NCI-H2081 (cell line): ENCODE measurements at regions not wholly inside any gene's neighbourhood (a gene's known extent, or its start where the extent isn't known, plus 50 kb on each side); places are given as distances from the start of the nearest gene placed in this dataset.

ENCODE experiments used
- DNase-seq, 2 experiments: peaks; one replicate each; lab custom pipeline; 2025; lab: John Stamatoyannopoulos, UW

DNA sequence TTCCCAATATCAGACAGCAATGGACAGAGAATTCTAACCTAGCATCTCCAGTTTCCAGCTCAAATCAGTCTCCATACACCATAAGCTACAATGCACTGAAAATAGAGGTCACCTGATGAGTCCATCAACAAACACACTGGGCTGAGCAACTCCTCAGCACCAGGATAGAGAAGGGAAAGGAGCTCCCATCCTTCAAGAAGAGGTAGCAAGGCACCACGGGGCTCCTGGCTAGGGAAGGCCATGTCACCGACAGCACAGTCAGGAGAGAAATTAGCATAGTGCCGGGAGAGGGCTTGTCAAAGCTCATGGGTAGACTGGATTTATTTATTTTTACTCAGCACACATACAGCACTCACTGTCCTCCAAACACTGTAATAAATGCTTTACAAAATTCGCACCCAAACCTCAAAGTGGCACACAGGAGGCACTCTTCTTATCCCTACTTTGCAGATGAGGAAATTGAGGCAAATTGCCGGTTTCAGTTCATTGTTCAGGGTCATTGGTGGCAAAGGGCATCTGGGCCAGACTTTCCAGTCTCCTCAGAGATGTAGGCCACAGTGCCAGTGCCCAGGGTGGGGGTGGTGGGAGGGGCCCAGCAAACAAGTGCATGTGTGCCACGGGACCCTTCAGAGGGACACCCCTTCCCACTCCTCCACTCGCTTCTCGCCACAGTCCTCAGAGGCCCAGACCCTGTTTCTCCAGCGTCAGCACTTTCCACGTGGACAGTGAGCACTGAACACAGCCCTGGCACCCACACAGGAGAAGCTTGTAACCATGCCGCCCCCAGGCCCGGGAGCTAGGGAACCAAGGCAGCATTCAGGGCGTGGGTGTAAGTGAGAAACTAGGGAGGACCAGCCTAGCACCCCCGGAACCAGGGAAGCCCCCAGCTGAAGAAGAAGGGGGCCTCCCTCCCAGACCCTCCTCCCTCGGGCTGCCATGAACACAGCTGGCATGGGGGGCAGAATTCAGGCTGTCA lies 1417.4 kb downstream of the TBC1D22A start:
- no peak for DNase-seq

DNA sequence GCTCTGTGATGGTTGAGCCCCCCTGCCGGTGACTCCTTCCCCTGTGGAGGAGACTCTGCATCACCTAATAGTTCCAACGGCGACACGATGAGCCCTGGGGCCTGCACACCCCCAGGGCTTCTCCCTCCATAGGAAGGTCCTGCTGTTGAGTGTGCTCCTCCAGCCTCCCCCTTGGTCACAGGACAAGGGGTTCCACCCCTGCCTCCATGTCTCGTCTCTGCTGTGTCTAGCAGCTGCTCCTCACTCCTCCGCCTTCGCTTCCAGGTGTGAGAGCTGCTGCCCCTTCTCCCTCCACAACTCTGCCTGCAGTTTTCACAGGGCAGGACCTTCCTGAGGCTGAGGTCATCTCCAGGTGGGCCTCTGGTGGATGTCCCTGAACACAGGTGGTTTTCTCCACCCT lies 1416.1 kb downstream of the TBC1D22A start:
- no peak for DNase-seq

DNA sequence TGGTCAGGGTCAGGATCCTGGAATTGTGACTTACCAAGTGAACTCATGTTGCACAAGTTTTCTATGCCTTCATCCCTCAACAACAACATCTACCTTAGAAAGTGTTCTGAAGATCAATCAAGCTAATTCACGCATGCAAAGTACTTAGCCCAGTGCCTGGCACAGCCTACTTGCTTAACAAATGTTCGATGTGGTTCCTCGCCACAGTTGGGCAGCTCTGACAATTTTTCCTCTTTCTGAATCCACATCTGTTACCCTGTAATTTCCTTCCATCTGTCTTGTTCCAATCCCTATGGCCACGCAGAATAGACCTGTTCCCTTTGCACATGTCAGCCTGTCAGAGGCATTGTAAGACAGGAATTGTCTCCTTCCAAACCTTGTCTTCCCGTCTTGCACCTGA lies 1415.2 kb downstream of the TBC1D22A start:
- no peak for DNase-seq

GRCh38 chr22:48175721-48176120 lies 1413.3 kb downstream of the TBC1D22A start:
- DNase-seq: no peak

DNA sequence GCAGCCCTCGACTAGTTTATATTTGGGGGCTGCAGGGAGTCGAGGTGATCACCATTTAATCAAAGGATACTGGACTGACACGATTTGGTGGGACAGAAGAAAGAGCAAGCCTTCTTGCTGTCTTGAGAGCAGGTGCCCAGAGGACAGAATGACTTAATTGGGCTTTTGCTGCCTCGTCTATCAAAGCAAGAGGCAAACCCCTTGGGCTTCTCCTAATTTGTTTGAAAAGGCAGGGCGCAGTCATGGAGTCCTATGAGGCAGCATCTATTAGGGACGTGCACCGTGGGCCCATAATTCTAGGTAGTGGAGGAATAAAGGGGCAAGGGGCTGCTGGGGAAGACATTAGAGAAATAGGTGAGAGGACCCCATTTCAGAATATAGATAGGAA lies 1411.3 kb downstream of the TBC1D22A start:
- no peak for DNase-seq

DNA sequence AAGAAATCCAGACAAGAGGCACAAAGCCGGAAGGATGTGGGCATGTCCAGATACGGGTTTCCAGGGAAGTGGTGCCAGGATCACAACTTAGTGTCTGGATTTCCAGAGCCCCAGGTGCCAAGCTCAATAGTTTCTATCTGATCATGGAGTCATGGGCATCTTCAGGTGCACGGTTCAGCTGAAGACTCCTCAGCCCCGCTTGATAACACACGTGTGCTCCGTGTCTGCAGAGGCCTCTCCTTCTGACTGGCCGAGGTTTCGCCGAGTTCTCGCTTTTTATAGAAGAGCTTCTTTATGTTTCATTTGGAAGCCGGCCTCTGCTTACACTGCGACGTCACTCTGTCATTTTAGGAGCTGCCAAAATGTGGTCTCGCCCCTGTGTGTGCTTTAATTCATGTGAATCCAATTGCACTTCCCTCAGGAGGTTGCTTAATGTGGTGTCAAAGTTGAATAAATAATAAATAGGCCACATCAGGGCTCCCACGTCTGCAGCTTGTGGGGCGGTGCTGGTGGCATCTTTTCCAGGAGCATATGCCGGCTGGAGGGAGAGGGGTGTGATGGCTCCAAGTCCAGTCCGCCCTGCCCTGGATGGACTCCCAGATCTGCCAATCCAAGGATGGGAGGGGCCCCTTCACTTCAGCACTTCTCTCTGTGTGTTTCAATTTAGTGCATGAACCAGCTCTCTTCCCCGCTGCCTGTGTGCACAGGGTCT lies 1410.8 kb downstream of the TBC1D22A start:
- DNase-seq: no peak

GRCh38 chr22:48171271-48171691 lies 1408.8 kb downstream of the TBC1D22A start:
- DNase-seq: no peak

- no peak for DNase-seq
Measured at GRCh38 chr22:48169227-48169626, 1406.8 kb downstream of the TBC1D22A start.

DNA sequence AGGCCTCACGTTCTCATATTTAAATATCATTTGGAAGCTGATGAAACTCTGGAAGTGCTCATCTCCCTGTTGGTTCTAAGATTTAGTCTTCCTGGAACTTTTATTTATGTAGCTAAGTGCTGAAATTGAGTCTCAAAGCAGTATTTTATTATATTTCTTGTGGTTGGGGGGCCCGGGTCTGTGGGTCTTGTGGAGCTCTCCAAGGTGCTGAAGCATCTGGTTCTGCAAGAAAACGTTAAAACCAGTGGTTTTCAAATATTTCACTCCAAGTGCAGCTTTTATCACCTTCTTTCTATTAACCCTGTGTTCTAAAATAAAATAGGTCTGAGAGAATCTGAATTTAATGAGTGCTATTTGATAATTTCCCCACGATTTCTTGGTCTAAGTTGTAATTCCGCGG lies 1404.8 kb downstream of the TBC1D22A start:
- DNase-seq: no peak

DNA sequence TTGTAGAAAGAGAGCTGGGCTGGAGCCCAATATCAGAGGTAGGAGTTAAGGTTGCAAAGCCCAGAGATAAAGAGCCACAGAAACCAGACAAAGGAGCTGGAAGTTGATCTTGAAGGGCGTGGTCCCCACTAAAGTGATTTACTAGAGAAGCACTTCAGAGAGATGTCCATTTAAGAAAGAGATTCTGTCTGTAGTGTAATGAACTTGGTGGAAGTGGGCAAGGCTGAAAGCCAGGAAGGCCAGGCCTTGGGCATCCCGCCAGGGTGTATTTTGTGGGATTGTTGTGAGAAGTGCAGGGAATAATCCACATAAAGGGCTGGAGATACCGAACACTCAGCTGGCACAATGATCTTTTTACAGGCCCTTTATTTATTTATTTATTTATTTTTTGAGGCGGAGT lies 1398.8 kb downstream of the TBC1D22A start:
- no peak for DNase-seq

DNA sequence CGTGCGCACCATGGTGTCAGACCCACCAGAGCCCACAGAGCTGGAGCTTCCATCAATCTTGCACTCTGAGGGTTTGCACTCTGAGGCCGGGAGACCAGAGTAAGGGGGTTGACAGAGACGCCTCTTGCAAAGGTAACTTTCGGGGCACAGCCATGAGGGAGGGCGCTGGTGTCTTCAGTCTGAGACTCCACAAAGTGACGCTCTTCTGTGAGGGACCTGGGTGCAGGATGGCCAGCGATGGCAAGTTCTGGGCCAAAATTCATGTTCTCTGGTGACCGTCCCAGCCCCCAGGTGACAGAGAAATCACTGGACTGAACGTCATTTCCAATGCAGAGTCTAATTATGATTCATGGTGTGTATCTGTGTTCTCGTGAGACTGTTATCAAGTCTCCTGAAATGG lies 1395.2 kb downstream of the TBC1D22A start:
- DNase-seq: no peak

DNA sequence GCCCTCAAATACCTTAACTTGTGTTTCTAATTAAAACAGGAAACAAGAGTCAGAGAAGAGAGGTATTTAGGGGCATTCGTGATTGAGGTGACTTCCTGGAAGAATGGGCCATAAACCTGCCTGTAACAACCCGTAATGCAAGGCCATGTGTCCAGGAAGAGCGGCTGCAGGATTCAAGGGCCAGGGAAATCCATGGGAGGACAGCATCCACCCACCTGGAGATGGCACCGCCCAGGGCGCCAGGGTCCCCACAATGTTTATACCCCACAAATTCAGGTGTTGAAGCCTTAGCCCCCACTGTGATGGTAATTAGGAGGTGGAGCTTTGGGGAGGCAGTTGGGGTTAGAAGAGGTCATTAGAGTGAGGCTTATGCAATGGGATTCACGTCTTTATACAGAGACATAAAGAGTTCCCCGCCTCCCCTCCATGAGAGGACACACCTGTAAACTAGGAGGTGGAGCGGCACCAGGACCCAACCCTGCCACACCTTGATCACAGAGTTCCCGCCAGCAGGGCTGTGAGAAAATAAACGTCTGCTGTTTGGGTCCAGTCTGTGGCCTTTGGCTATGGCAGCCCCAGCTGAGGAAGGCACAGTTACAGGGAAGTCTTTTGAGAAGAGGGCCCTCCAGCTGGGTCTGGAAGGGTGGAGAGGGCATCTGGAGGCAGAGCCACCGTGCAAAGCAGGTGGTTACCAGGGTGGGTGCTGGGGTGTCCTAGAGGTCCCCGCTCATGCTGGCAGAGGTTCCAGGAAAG lies 1394.3 kb downstream of the TBC1D22A start:
- DNase-seq: no peak

GRCh38 chr22:48155446-48155845 lies 1393.0 kb downstream of the TBC1D22A start:
- DNase-seq: no peak

DNA sequence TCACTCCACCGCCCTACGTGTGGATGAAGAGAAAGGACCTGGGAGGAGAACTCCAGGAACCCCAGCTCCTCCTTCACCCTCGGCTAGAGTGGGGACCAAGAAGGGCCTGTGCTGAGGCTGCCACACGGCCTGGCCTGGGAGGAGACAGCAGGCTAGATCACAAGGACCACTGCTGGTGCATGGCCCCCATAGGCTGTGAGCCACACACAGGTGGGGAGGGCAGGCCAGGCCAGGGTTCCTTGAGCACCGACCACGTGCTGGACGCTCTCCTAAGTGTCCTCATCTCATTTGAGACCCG lies 1392.4 kb downstream of the TBC1D22A start:
- DNase-seq: no peak

DNA sequence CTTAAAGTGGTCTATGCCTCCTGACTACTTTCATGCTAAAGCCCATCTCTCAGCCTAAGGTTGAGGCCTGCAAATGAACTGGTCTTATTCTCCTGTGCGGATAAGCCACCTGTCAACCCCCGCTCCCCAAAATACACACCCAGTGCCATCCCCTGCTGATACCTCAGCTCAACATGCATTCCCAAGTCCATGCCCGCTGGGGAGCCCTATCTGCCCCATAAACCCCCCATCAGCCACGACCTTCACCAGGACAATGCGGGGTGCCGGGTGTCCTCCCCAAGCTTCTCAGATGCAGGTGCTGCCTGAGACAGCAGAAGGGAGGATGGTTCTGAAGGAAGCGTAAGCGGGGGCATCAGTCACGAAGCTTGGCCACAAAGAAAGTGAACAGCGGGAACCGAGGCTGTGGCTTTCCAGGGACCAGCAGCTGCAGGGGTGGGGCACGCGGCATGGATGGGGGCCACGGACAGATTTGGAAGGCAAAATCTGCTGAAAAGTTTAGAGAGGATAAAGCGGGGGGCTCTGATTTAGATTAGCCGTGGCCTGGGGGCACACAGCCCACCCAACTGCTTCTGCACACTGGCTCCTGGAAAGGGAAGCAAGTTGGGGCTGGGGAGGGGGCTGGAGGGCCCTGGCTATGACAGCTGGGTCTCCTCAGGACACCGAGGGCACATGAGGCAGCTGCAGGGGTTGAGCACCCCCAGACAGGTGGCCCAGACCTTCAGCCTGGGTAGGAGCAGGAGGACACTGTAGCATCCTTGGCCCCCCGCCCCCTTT lies 1391.9 kb downstream of the TBC1D22A start:
- DNase-seq: no peak

- DNase-seq: peak; percentile 10 to 11
Measured at GRCh38 chr22:48153726-48154125, 1391.3 kb downstream of the TBC1D22A start.

DNA sequence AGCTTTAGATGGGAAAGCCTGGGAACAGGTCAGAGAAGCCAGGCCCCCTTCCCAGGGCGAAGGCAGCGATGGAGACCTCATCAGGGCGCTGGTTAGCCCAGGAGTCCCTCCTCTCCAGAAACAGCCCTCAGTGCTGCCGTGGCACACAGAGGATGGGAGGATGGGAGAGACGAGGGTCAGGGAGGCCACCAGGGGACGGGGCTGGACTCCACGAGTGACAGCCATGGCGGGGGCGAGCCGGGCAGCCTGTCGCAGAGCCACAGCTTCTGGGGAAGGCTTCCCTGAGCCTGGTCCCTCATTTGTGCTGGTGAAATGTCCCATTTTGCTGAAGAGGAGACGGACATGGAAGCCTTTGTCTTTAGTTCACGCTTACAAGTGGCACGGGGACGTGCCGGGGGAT lies 1390.5 kb downstream of the TBC1D22A start:
- DNase-seq: no peak

DNA sequence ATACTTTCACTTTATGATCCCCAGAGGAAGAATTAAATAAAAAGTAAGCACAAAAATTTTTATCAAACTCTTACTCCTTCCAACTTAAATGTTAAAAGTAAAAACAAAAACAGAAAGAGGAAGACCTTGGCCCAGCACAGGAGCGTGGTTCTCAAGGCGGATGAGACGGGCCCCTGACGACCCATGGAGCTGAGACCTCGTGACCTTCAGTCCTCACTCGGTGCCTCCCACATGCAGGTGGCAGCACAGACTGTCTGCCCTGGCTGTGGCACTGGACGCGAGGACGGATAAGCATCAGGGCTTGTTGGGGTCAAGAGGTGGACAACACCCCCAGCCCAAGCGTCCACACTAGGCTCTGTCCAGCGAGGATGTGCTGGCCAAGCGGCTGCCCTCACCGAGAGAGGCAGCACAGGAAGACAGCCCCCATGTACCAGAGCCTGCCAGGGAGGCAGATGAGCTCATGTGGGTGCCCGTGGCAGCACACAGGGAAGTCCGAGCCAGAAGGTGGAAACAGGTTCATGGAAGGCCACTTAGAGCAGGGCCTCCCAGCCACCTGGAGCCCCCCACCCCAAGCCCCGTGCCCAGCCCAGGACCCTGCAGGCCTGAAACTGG lies 1389.8 kb downstream of the TBC1D22A start:
- DNase-seq: no peak

DNA sequence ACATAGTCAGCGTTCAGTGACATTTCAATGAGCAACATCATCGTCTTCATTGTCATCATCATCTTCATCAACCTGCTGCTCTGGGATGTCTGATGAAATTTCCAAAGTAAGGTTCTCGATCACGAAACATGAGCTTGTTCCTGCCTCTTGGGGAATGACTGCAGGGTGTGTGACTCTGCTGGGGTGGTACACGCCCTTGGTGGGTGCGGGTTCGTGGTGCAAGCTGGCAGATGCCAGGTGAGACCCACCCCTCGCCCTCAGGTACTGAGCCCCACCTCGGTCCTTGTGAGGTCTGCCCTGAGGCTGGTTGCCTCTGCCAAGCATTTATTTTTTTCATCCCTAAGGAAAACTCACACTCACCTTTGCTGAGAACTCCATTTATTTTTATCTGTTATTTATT lies 1389.2 kb downstream of the TBC1D22A start:
- DNase-seq: no peak

DNA sequence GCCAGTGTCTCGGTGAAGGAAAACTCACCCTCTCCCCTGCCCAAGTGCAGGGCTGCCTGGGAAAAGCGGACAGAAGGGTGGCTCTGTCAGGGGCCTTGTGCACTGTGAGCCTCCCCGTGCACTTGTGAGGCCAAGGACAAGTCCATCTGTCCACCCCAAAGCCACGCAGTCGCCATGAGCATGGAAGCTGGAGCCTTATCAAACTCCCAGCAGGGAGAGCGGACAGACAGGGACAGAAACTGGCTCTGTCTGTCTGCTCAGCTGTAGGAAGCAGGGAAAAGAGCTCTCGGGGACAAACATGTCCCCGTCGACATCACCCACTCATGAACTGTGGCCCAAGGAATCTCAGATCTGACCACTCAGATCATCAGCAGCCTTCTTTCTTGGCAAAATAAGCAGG lies 1385.4 kb downstream of the TBC1D22A start:
- no peak for DNase-seq

GRCh38 chr22:48147404-48147803 lies 1385.0 kb downstream of the TBC1D22A start:
- no peak for DNase-seq

DNA sequence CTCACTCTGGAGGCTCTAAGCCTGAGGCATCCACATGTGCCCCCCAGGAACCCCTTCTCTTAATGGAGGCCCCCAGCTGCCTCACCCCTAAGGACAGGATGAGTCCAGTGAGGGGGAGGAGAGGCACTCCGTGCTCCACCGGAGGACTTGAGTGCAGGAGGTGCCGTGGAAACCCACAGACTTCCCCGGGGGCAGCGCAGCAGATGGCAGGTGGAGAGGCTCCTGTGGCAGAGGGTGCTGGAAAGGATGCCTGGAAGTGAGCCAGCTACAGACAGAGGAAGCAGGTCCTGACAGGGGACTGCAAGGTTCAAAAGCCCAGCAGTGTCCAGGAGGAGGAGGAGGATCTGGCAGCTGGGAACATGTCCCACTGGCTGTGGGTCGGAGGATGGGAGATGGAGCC lies 1384.0 kb downstream of the TBC1D22A start:
- DNase-seq: no peak
